SK-N-SH treated with all-trans-retinoic acid at 6 μM for 48 hours (cell line): ENCODE measurements at regions not wholly inside any gene's neighbourhood (a gene's known extent, or its start where the extent isn't known, plus 50 kb on each side); places are given as distances from the start of the nearest gene placed in this dataset.

Experiments used
- ATAC-seq: fragments of 200-7000 bp; cut with Tn5 transposase; 3 replicates; pipeline ENCODE4 v1.9.1; 2020; ENCODE audit warnings: mild to moderate bottlenecking, moderate library complexity
- ARNTL ChIP-seq: fragments of 450-650 bp; formaldehyde crosslinking; IDR thresholded peaks from 2 replicates; pipeline ENCODE4 v1.5.0; 2020; ENCODE audit warnings: low read depth, mild to moderate bottlenecking, moderate library complexity, borderline replicate concordance
- BACH2 ChIP-seq: fragments of 250-450 bp; sonication (Bioruptor Pico); IDR thresholded peaks from 2 replicates; pipeline ENCODE4 v1.9.0; 2021; ENCODE audit warnings: mild to moderate bottlenecking, borderline replicate concordance
- CREB5 ChIP-seq: fragments of 250-450 bp; sonication (Bioruptor Pico); IDR thresholded peaks from 2 replicates; pipeline ENCODE4 v1.5.1; 2020; ENCODE audit warnings: low read depth, mild to moderate bottlenecking, moderate library complexity
- ESRRG ChIP-seq: fragments of 250-450 bp; sonication (Bioruptor Pico); IDR thresholded peaks from 2 replicates; pipeline ENCODE4 v1.6.1; 2021; ENCODE audit warnings: mild to moderate bottlenecking
- GLIS3 ChIP-seq: fragments of 250-450 bp; sonication (Bioruptor Pico); IDR thresholded peaks from 2 replicates; pipeline ENCODE4 v1.5.0; 2020; ENCODE audit warnings: mild to moderate bottlenecking, moderate library complexity
- ISL1 ChIP-seq: fragments of 250-450 bp; sonication (Bioruptor Pico); IDR thresholded peaks from 2 replicates; pipeline ENCODE4 v2.1.2; 2022; ENCODE audit warnings: mild to moderate bottlenecking, moderate library complexity
- OSR1 ChIP-seq: fragments of 250-450 bp; sonication (Bioruptor Pico); IDR thresholded peaks from 2 replicates; pipeline ENCODE4 v1.8.0; 2022; ENCODE audit warnings: moderate library complexity, mild to moderate bottlenecking, inconsistent platforms
- POU6F1 ChIP-seq: fragments of 250-450 bp; sonication (Bioruptor Pico); IDR thresholded peaks from 2 replicates; pipeline ENCODE4 v1.8.0; 2021; ENCODE audit warnings: low read depth, mild to moderate bottlenecking, moderate library complexity, borderline replicate concordance
- PPARA ChIP-seq: fragments of 250-450 bp; sonication (Bioruptor Pico); IDR thresholded peaks from 2 replicates; pipeline ENCODE4 v1.5.0; 2020; ENCODE audit warnings: mild to moderate bottlenecking, borderline replicate concordance
- RARB ChIP-seq: fragments of 250-450 bp; sonication (Bioruptor Pico); IDR thresholded peaks from 2 replicates; pipeline ENCODE4 v1.8.0; 2021; ENCODE audit warnings: mild to moderate bottlenecking, moderate library complexity
- SNAI2 ChIP-seq: fragments of 250-450 bp; sonication (Bioruptor Pico); IDR thresholded peaks from 2 replicates; pipeline ENCODE4 v1.5.0; 2020; ENCODE audit warnings: mild to moderate bottlenecking, moderate library complexity
- TCF4 ChIP-seq: fragments of 250-450 bp; sonication (Bioruptor Pico); IDR thresholded peaks from 2 replicates; pipeline ENCODE4 v1.8.0; 2021; ENCODE audit warnings: mild to moderate bottlenecking, moderate library complexity, borderline replicate concordance
- TOX ChIP-seq: fragments of 250-450 bp; sonication (Bioruptor Pico); IDR thresholded peaks from 2 replicates; pipeline ENCODE4 v1.8.0; 2021; ENCODE audit warnings: mild to moderate bottlenecking, moderate library complexity, borderline replicate concordance
- TSHZ2 ChIP-seq: fragments of 250-450 bp; sonication (Bioruptor Pico); IDR thresholded peaks from 2 replicates; pipeline ENCODE4 v1.5.0; 2020; ENCODE audit warnings: mild to moderate bottlenecking, moderate library complexity
- ZC3H10 ChIP-seq: fragments of 250-450 bp; sonication (Bioruptor Pico); IDR thresholded peaks from 2 replicates; pipeline ENCODE4 v1.5.1; 2021; ENCODE audit warnings: mild to moderate bottlenecking, moderate library complexity
- ZFP3 ChIP-seq: fragments of 250-450 bp; sonication (Bioruptor Pico); IDR thresholded peaks from 2 replicates; pipeline ENCODE4 v1.5.0; 2020; ENCODE audit warnings: mild to moderate bottlenecking, moderate library complexity
- ZNF565 ChIP-seq: fragments of 450-650 bp; formaldehyde crosslinking; conservative IDR thresholded peaks from 2 replicates; pipeline ENCODE4 v1.5.0; 2020; ENCODE audit warnings: low read depth, mild to moderate bottlenecking, moderate library complexity
- ZNF70 ChIP-seq: fragments of 450-650 bp; formaldehyde crosslinking; IDR thresholded peaks from 2 replicates; pipeline ENCODE4 v1.5.0; 2020; ENCODE audit warnings: mild to moderate bottlenecking, moderate library complexity
- ZNF8 ChIP-seq: fragments of 450-650 bp; formaldehyde crosslinking; IDR thresholded peaks from 2 replicates; pipeline ENCODE4 v1.5.0; 2020; ENCODE audit warnings: mild to moderate bottlenecking, moderate library complexity
- TF ChIP-seq, protein P1 (sequence below): fragments of 250-450 bp; sonication (Bioruptor Pico); IDR thresholded peaks from 2 replicates; pipeline ENCODE4 v1.8.0; 2020; ENCODE audit warnings: mild to moderate bottlenecking, moderate library complexity, borderline replicate concordance

DNA sequence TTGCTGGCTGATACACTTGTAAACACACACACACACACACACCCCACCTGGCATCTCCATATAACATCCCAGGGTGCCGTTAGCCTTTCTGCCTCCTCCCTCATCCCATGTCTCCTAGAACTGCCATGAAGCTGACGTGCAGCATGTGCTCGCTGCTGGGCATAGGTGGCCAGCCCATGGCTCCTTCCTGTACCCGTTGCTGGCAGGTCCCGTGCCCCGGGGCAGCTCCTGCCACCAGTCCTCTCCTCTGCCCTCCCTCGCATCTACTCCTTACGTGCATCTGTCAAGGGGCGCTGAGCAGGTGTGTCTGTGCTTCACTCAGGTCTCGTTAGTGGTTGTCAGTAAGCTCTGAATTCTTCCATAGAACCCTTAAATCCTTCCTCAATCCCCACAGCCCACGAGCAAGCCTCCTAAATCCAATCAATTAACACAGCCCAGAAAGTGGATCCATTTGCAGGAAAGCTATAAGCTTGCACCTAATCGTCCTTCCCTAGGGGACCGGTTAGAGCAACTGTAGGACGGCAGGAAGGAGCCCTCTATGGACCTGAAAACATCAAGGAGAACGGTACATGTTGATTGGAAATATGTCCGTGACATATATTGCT lies 218.1 kb upstream of the FOXF1 start:
- ATAC-seq = no peak
- no peak for TF ChIP-seq TOX (CRISPR knock-in tag)
- no peak for TF ChIP-seq SNAI2
- no peak for TF ChIP-seq ZNF70
- TF ChIP-seq ISL1 (CRISPR knock-in tag) = no peak
- TF ChIP-seq ZFP3 (CRISPR knock-in tag) = no peak
- no peak for TF ChIP-seq TSHZ2 (CRISPR knock-in tag)
- TF ChIP-seq BACH2 (CRISPR knock-in tag) = no peak
- no peak for TF ChIP-seq ZNF8 (CRISPR knock-in tag)
- TF ChIP-seq TCF4 (CRISPR knock-in tag) = no peak
- no peak for TF ChIP-seq ESRRG (CRISPR knock-in tag)
- no peak for TF ChIP-seq PPARA
- TF ChIP-seq GLIS3 (CRISPR knock-in tag) = no peak
- no peak for TF ChIP-seq OSR1 (CRISPR knock-in tag)
- TF ChIP-seq POU6F1 (CRISPR knock-in tag) = no peak
- TF ChIP-seq, all 23 proteins: peak for 0

DNA sequence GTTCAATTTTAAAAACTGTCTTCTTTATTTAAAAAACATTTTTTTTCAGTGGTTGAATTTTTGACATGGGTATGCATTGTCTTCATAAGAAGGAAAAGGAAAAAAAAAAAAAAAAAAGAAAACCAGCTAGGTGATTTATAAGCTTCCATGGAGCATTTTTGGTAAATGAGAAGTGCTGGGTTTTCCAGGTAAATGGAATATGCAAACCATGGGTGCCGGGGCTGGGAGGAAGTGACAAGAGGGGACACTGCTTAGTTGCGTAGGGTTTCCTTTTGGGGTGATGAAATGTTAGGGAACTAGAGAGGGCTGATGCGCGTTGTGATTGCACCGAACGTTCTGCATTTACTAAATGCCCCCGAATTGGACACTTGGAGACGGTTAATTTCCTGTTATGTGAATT lies 217.4 kb upstream of the FOXF1 start:
- ATAC-seq = no peak
- TF ChIP-seq ZNF565 (CRISPR knock-in tag) (no peak), OSR1 (CRISPR knock-in tag) (no peak), SNAI2 (no peak), GLIS3 (CRISPR knock-in tag) (no peak), ARNTL (CRISPR knock-in tag) (no peak), PPARA (no peak), ISL1 (CRISPR knock-in tag) (no peak), ZNF70 (no peak), POU6F1 (CRISPR knock-in tag) (no peak), ZC3H10 (CRISPR knock-in tag) (no peak), CREB5 (CRISPR knock-in tag) (no peak)
- TF ChIP-seq, protein P1, sequence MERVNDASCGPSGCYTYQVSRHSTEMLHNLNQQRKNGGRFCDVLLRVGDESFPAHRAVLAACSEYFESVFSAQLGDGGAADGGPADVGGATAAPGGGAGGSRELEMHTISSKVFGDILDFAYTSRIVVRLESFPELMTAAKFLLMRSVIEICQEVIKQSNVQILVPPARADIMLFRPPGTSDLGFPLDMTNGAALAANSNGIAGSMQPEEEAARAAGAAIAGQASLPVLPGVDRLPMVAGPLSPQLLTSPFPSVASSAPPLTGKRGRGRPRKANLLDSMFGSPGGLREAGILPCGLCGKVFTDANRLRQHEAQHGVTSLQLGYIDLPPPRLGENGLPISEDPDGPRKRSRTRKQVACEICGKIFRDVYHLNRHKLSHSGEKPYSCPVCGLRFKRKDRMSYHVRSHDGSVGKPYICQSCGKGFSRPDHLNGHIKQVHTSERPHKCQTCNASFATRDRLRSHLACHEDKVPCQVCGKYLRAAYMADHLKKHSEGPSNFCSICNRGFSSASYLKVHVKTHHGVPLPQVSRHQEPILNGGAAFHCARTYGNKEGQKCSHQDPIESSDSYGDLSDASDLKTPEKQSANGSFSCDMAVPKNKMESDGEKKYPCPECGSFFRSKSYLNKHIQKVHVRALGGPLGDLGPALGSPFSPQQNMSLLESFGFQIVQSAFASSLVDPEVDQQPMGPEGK (CRISPR knock-in tag) = no peak

DNA sequence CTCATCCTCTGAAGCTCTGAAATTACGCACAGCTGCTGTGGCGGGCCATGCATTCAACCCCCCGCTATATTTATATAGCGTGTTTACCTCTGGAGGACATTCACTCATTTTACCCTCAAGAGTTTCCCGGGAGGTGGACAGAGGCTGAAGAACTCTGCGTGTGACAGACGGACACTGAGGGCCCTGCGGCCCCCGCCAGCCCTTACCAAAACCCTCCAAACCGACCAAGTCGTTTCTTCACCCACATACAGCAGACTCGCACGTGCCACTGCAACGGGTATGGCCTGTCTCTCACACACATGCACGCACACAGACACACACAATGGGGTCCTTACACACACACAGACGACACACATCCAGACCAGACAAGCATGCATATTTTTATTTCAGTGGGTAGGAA lies 216.4 kb upstream of the FOXF1 start:
- TF ChIP-seq OSR1 (CRISPR knock-in tag) (no peak), ESRRG (CRISPR knock-in tag) (no peak), ZNF70 (no peak), SNAI2 (no peak), RARB (CRISPR knock-in tag) (no peak), TSHZ2 (CRISPR knock-in tag) (no peak), CREB5 (CRISPR knock-in tag) (no peak), ISL1 (CRISPR knock-in tag) (no peak)
- TF ChIP-seq, protein P1 (CRISPR knock-in tag) = no peak
- no peak for ATAC-seq
